KMS-11 (cell line): ENCODE measurements at regions not wholly inside any gene's neighbourhood (a gene's known extent, or its start where the extent isn't known, plus 50 kb on each side); places are given as distances from the start of the nearest gene placed in this dataset.

Experiments used
- H2AFZ ChIP-seq: fragments of 200-600 bp; sonication (generic); 2 replicates; pipeline ENCODE4 v1.6.1; 2016; ENCODE audit warnings: antibody characterized with exemption, mixed run types, low read depth
- H3K27ac ChIP-seq: fragments of 200-600 bp; sonication (generic); 2 replicates; pipeline ENCODE4 v1.6.1; 2016; ENCODE audit warnings: mild to moderate bottlenecking, mixed run types
- H3K27me3 ChIP-seq: fragments of 200-600 bp; sonication (generic); 2 replicates; pipeline ENCODE4 v1.6.1; 2017; ENCODE audit warnings: mild to moderate bottlenecking, low read depth, mixed run types, moderate library complexity; ENCODE audit not compliant: insufficient read depth
- H3K36me3 ChIP-seq: fragments of 200-600 bp; sonication (generic); 2 replicates; pipeline ENCODE4 v1.6.1; 2017; ENCODE audit warnings: mild to moderate bottlenecking, mixed run types; ENCODE audit not compliant: insufficient read depth
- H3K4me1 ChIP-seq: fragments of 200-600 bp; sonication (generic); 2 replicates; pipeline ENCODE4 v1.6.1; 2016; ENCODE audit warnings: mild to moderate bottlenecking, low read depth, mixed run types; ENCODE audit not compliant: poor library complexity, severe bottlenecking
- H3K4me2 ChIP-seq: fragments of 200-600 bp; sonication (generic); 2 replicates; pipeline ENCODE4 v1.7.0; 2016; ENCODE audit warnings: mild to moderate bottlenecking, mixed run types
- H3K4me3 ChIP-seq: fragments of 200-600 bp; sonication (generic); IDR thresholded peaks from 2 replicates; pipeline ENCODE4 v1.6.1; 2017; ENCODE audit warnings: low read depth, low read length, mixed read lengths; ENCODE audit not compliant: insufficient read depth
- H3K79me2 ChIP-seq: fragments of 200-600 bp; sonication (generic); 2 replicates; pipeline ENCODE4 v1.6.1; 2016; ENCODE audit warnings: low read depth, mixed run types; ENCODE audit not compliant: insufficient read depth
- H3K9ac ChIP-seq: fragments of 200-600 bp; sonication (generic); 2 replicates; pipeline ENCODE4 v1.6.1; 2016; ENCODE audit warnings: mild to moderate bottlenecking, mixed run types
- H4K20me1 ChIP-seq: fragments of 200-600 bp; sonication (generic); 2 replicates; pipeline ENCODE4 v1.6.1; 2016; ENCODE audit warnings: mild to moderate bottlenecking, mixed run types; ENCODE audit not compliant: insufficient read depth
- CTCF ChIP-seq: fragments of 200-600 bp; sonication (generic); conservative IDR thresholded peaks from 2 replicates; pipeline ENCODE4 v1.6.1; 2017; ENCODE audit warnings: low read depth, mild to moderate bottlenecking, antibody characterized with exemption, low read length, moderate library complexity, mixed read lengths

GRCh38 chr13:31614073-31614472 is 125.3 kb upstream of the RXFP2 start:
- no peak overlapping the region for H3K9ac ChIP-seq
- no peak overlapping the region for H3K27ac ChIP-seq
- H4K20me1 ChIP-seq: no peaks in the 10 kb centered on the region
- H2AFZ ChIP-seq: no peak overlapping the region
- H3K4me3 ChIP-seq: no peak overlapping the region
- H3K27me3 ChIP-seq: no peaks in the 10 kb centered on the region
- no peaks in the 10 kb centered on the region for H3K4me1 ChIP-seq
- TF ChIP-seq CTCF: no peak
- no peaks in the 10 kb centered on the region for H3K79me2 ChIP-seq
- H3K36me3 ChIP-seq: no peaks in the 10 kb centered on the region
- no peak overlapping the region for H3K4me2 ChIP-seq

- H3K27me3 ChIP-seq: no peaks in the 10 kb centered on the region
- H3K4me3 ChIP-seq: no peak overlapping the region
- no peaks in the 10 kb centered on the region for H4K20me1 ChIP-seq
- no peak overlapping the region for H3K4me2 ChIP-seq
- H2AFZ ChIP-seq: no peak overlapping the region
- TF ChIP-seq CTCF: no peak
- H3K4me1 ChIP-seq: no peaks in the 10 kb centered on the region
- H3K79me2 ChIP-seq: no peaks in the 10 kb centered on the region
- no peak overlapping the region for H3K27ac ChIP-seq
- H3K9ac ChIP-seq: no peak overlapping the region
- no peaks in the 10 kb centered on the region for H3K36me3 ChIP-seq
Measured at GRCh38 chr13:31614704-31615103, 124.6 kb upstream of the RXFP2 start.

GRCh38 chr13:31625115-31625514 is 114.2 kb upstream of the RXFP2 start:
- Histone ChIP-seq H2AFZ (no peak overlapping the region), H3K9ac (no peak overlapping the region), H3K4me2 (no peak overlapping the region), H3K79me2 (no peaks in the 10 kb centered on the region), H4K20me1 (no peaks in the 10 kb centered on the region), H3K36me3 (no peaks in the 10 kb centered on the region), H3K27ac (no peak overlapping the region), H3K4me3 (no peak overlapping the region), H3K27me3 (no peaks in the 10 kb centered on the region), H3K4me1 (no peaks in the 10 kb centered on the region)
- TF ChIP-seq CTCF: no peak

- no peak overlapping the region for H3K4me2 ChIP-seq
- no peak overlapping the region for H3K9ac ChIP-seq
- no peaks in the 10 kb centered on the region for H3K36me3 ChIP-seq
- no peaks in the 10 kb centered on the region for H3K79me2 ChIP-seq
- no peaks in the 10 kb centered on the region for H4K20me1 ChIP-seq
- no peaks in the 10 kb centered on the region for H3K27me3 ChIP-seq
- TF ChIP-seq CTCF: no peak
- no peak overlapping the region for H2AFZ ChIP-seq
- H3K27ac ChIP-seq: no peak overlapping the region
- H3K4me3 ChIP-seq: no peak overlapping the region
- H3K4me1 ChIP-seq: no peaks in the 10 kb centered on the region
Measured at GRCh38 chr13:31627097-31627845, 112.1 kb upstream of the RXFP2 start.
